ENCODE measurements at regions not wholly inside any gene's neighbourhood (a gene's known extent, or its start where the extent isn't known, plus 50 kb on each side); places are given as distances from the start of the nearest gene placed in this dataset.

- TF ChIP-seq CTCF (IDR thresholded peaks at IDR 0.05 in 4 of 5, conservative IDR thresholded peaks at IDR 0.05 in 1 of 5) (no peak), POLR2A (IDR thresholded peaks at IDR 0.05) (no peak)
These were observed 501.9 kb downstream of the TMEM135 start for GRCh38 chr11:87539596-87539995.
